PC-3 (cell line): ENCODE measurements at regions not wholly inside any gene's neighbourhood (a gene's known extent, or its start where the extent isn't known, plus 50 kb on each side); places are given as distances from the start of the nearest gene placed in this dataset.

Source experiments
- ATAC-seq: fragments of 200-7000 bp; cut with Tn5 transposase; 2 replicates; pipeline ENCODE4 v1.9.1; 2020; ENCODE audit warnings: mild to moderate bottlenecking, moderate library complexity
- BruUV-seq: library from RNA; stranded (reverse); fragments of 400-500 nt; replicated peaks from 2 replicates; lab custom pipeline; 2021; lab: Mats Ljungman, UMichigan
- CTCF ChIA-PET: fragments of 300-600 bp; sonication (Branson Sonifier 250); formaldehyde crosslinking; loops from one replicate; lab custom pipeline; 2022; ENCODE audit warnings: antibody characterized with exemption; lab: Charles Lee
- POLR2A ChIA-PET: fragments of 300-600 bp; sonication (Branson Sonifier 250); formaldehyde crosslinking; loops from one replicate; lab custom pipeline; 2022; ENCODE audit warnings: antibody characterized with exemption; ENCODE audit not compliant: unreplicated experiment; lab: Charles Lee
- DNase-seq: peaks from one replicate; pipeline ENCODE4 v3.0.0-alpha.2; 2015
- H2AFZ ChIP-seq: fragments of 300-600 bp; sonication (generic); 2 replicates; pipeline ENCODE4 v1.6.0; 2016; ENCODE audit warnings: antibody characterized with exemption, low read length
- H3F3A ChIP-seq: fragments of 300-600 bp; sonication (generic); one replicate; pipeline ENCODE4 v1.6.0; 2017; ENCODE audit warnings: antibody characterized with exemption, low read length, control low read depth, mild to moderate bottlenecking; ENCODE audit not compliant: unreplicated experiment
- H3K27ac ChIP-seq: fragments of 300-600 bp; sonication (generic); 2 replicates; pipeline ENCODE4 v1.5.1; 2016; ENCODE audit warnings: mild to moderate bottlenecking, low read length
- H3K27me3 ChIP-seq: fragments of 300-600 bp; sonication (generic); 2 replicates; pipeline ENCODE4 v1.6.1; 2016; ENCODE audit warnings: low read length, mixed read lengths
- H3K36me3 ChIP-seq: fragments of 300-600 bp; sonication (generic); 2 replicates; pipeline ENCODE4 v1.6.1; 2016; ENCODE audit warnings: low read depth, mixed run types, low read length, mixed read lengths
- H3K4me1 ChIP-seq: fragments of 300-600 bp; sonication (generic); 2 replicates; pipeline ENCODE4 v1.5.1; 2016; ENCODE audit warnings: low read length; ENCODE audit not compliant: insufficient read depth
- H3K4me2 ChIP-seq: fragments of 300-600 bp; sonication (generic); 2 replicates; pipeline ENCODE4 v1.6.0; 2016; ENCODE audit warnings: low read length
- H3K4me3 ChIP-seq: fragments of 300-600 bp; sonication (generic); 2 replicates; pipeline ENCODE4 v1.5.1; 2016; ENCODE audit warnings: mild to moderate bottlenecking, low read length, mixed read lengths
- H3K79me2 ChIP-seq: fragments of 300-600 bp; sonication (generic); 2 replicates; pipeline ENCODE4 v1.6.1; 2017; ENCODE audit warnings: low read length, mixed read lengths
- H3K9ac ChIP-seq: fragments of 300-600 bp; sonication (generic); 2 replicates; pipeline ENCODE4 v1.6.0; 2016; ENCODE audit warnings: mild to moderate bottlenecking, low read length
- H3K9me2 ChIP-seq: fragments of 300-600 bp; sonication (generic); replicated peaks from 2 replicates; pipeline ENCODE4 v1.6.1; 2016; ENCODE audit warnings: mixed run types, low read length, mixed read lengths
- H3K9me3 ChIP-seq: fragments of 300-600 bp; sonication (generic); 2 replicates; pipeline ENCODE4 v1.6.1; 2016; ENCODE audit warnings: low read length, mixed read lengths
- H4K20me1 ChIP-seq: fragments of 300-600 bp; sonication (generic); 2 replicates; pipeline ENCODE4 v1.6.1; 2016; ENCODE audit warnings: low read length, mixed read lengths
- CTCF ChIP-seq: fragments of 300-600 bp; sonication (generic); conservative IDR thresholded peaks from 2 replicates; pipeline ENCODE4 v1.5.1; 2017; ENCODE audit warnings: antibody characterized with exemption, low read depth, mild to moderate bottlenecking, low read length
- EZH2 ChIP-seq: fragments of 300-600 bp; sonication (generic); IDR thresholded peaks from one replicate; pipeline ENCODE4 v1.6.1; 2017; ENCODE audit warnings: antibody characterized with exemption, mild to moderate bottlenecking, low read length; ENCODE audit not compliant: unreplicated experiment
- EZH2phosphoT487 ChIP-seq: fragments of 300-600 bp; sonication (generic); IDR thresholded peaks from 2 replicates; pipeline ENCODE4 v1.6.1; 2018; ENCODE audit warnings: mild to moderate bottlenecking, antibody characterized with exemption, low read length, borderline replicate concordance
- intact Hi-C: fragments of 100-400 bp; cut with micrococcal nuclease; formaldehyde crosslinking; loops from 2 replicates; pipeline ENCODE4 v1.9.0; 2023

- ATAC-seq (no peak), DNase-seq (no peak)
- Histone ChIP-seq H3K9ac (no peak overlapping the region), H3F3A (no peaks in the 10 kb centered on the region), H3K4me1 (no peaks in the 10 kb centered on the region), H3K36me3 (no peaks in the 10 kb centered on the region), H3K4me3 (no peak overlapping the region), H3K27ac (no peak overlapping the region), H4K20me1 (no peaks in the 10 kb centered on the region), H3K9me2 (no peaks in the 10 kb centered on the region), H3K27me3 (no peaks in the 10 kb centered on the region), H2AFZ (no peak overlapping the region), H3K79me2 (no peaks in the 10 kb centered on the region), H3K4me2 (no peak overlapping the region), H3K9me3 (no peaks in the 10 kb centered on the region)
- POLR2A ChIA-PET, result interaction anchor here (0.7 kb wide), 1 partner anchor 14 kb away, joined by 4 read pairs; no protein-coding TSS in a partner anchor
- intact Hi-C loops, result no loop called here
- no TSS peak for BruUV-seq
- TF ChIP-seq EZH2phosphoT487 (no peak), CTCF (no peak), EZH2 (no peak)
- CTCF ChIA-PET, result no interaction called here
These were observed 597.8 kb upstream of the ALCAM start for GRCh38 chr3:104768886-104769285.

GRCh38 chr3:104779324-104779723, 587.4 kb upstream of the ALCAM start:
- Histone ChIP-seq H4K20me1 (no peaks in the 10 kb centered on the region), H3F3A (no peaks in the 10 kb centered on the region), H3K79me2 (no peaks in the 10 kb centered on the region), H3K4me2 (no peak overlapping the region), H3K27me3 (no peaks in the 10 kb centered on the region), H3K4me3 (no peak overlapping the region), H3K4me1 (no peaks in the 10 kb centered on the region), H3K9me3 (no peaks in the 10 kb centered on the region), H3K36me3 (no peaks in the 10 kb centered on the region), H2AFZ (no peak overlapping the region), H3K9me2 (no peaks in the 10 kb centered on the region), H3K9ac (no peak overlapping the region), H3K27ac (no peak overlapping the region)
- ChIA-PET POLR2A (no interaction called here), CTCF (no interaction called here)
- TF ChIP-seq EZH2 (no peak), EZH2phosphoT487 (no peak), CTCF (no peak)
- ATAC-seq (no peak), DNase-seq (no peak)
- no TSS peak for BruUV-seq
- intact Hi-C loops, result no loop called here

GRCh38 chr3:104781112-104781511, 585.6 kb upstream of the ALCAM start:
- H3K4me3 ChIP-seq, result no peak overlapping the region
- no peak overlapping the region for H3K4me2 ChIP-seq
- TF ChIP-seq EZH2phosphoT487 (no peak), CTCF (no peak), EZH2 (no peak)
- ChIA-PET POLR2A (no interaction called here), CTCF (no interaction called here)
- no TSS peak for BruUV-seq
- intact Hi-C loops, result no loop called here
- H3K79me2 ChIP-seq, result no peaks in the 10 kb centered on the region
- H2AFZ ChIP-seq, result no peak overlapping the region
- ATAC-seq, result no peak
- H3F3A ChIP-seq, result no peaks in the 10 kb centered on the region
- H3K9ac ChIP-seq, result no peak overlapping the region
- no peaks in the 10 kb centered on the region for H3K9me3 ChIP-seq
- no peak for DNase-seq
- H3K4me1 ChIP-seq, result no peaks in the 10 kb centered on the region
- no peaks in the 10 kb centered on the region for H3K9me2 ChIP-seq
- H3K36me3 ChIP-seq, result no peaks in the 10 kb centered on the region
- H3K27ac ChIP-seq, result no peak overlapping the region
- no peaks in the 10 kb centered on the region for H4K20me1 ChIP-seq
- H3K27me3 ChIP-seq, result no peaks in the 10 kb centered on the region
